HepG2 (cell line): ENCODE measurements at regions not wholly inside any gene's neighbourhood (a gene's known extent, or its start where the extent isn't known, plus 50 kb on each side); places are given as distances from the start of the nearest gene placed in this dataset.

Source experiments
- ATAC-seq: fragments of 200-7000 bp; cut with Tn5 transposase; 3 replicates; pipeline ENCODE4 v1.9.1; 2020; ENCODE audit warnings: mild to moderate bottlenecking, moderate library complexity
- BruUV-seq: library from RNA; stranded (reverse); fragments of 400-500 nt; replicated peaks from 2 replicates; lab custom pipeline; 2021; lab: Mats Ljungman, UMichigan
- CTCF ChIA-PET: fragments of 300-600 bp; formaldehyde crosslinking; extraction: SDS; loops from one replicate; lab custom pipeline; 2021; ENCODE audit warnings: low total read pairs, inconsistent platforms, low intra/inter-chr PET ratio; lab: Yijun Ruan, JAX
- POLR2A ChIA-PET: fragments of 350-600 bp; sonication (Branson Sonifier 250); formaldehyde crosslinking; loops from one replicate; lab custom pipeline; 2020; ENCODE audit warnings: antibody characterized with exemption, inconsistent platforms; lab: Yijun Ruan, JAX
- DNase-seq: peaks from one replicate; pipeline ENCODE4 v3.0.0-alpha.2; 2015; ENCODE audit warnings: low spot score
- FAIRE-seq: peaks from 3 replicates; lab custom pipeline; 2011; peaks lifted over from hg19 to GRCh38; lab: Jason Lieb, UNC
- H2AFZ ChIP-seq: one replicate; pipeline ENCODE4 v1.6.1; 2011; ENCODE audit warnings: low read length, inconsistent platforms
- H3K27ac ChIP-seq: fragments of 300-600 bp; 3 replicates; pipeline ENCODE4 v1.8.0; 2011; ENCODE audit warnings: mixed run types, mild to moderate bottlenecking, mixed read lengths, low read length, inconsistent platforms; ENCODE audit not compliant: insufficient read depth; ENCODE audit errors: extremely low read length
- H3K27me3 ChIP-seq, 2 experiments: fragments of 200-600 bp in 1 of 2; 2 replicates in 1 of 2; 3 replicates in 1 of 2; pipeline versions ENCODE4 v1.6.0 to v1.8.0; 2011; ENCODE audit warnings: low read length in 2 of 2, mild to moderate bottlenecking in 2 of 2, moderate library complexity in 2 of 2, inconsistent platforms in 1 of 2; ENCODE audit not compliant: insufficient read depth in 2 of 2, control insufficient read depth in 1 of 2
- H3K36me3 ChIP-seq, 2 experiments: fragments of 200-600 bp in 1 of 2; replicated peaks in 1 of 2; 2 replicates in 1 of 2; 3 replicates in 1 of 2; pipeline versions ENCODE4 v1.5.1 to v1.8.0; 2011; ENCODE audit warnings: low read length in 2 of 2, inconsistent platforms in 1 of 2; ENCODE audit not compliant: insufficient read depth in 2 of 2, control insufficient read depth in 1 of 2
- H3K4me1 ChIP-seq: 2 replicates; pipeline ENCODE4 v1.5.1; 2012; ENCODE audit warnings: low read length, inconsistent platforms; ENCODE audit not compliant: insufficient read depth
- H3K4me2 ChIP-seq: 2 replicates; pipeline ENCODE4 v1.6.0; 2011; ENCODE audit warnings: low read depth, low read length, inconsistent platforms
- H3K4me3 ChIP-seq, 3 experiments: fragments of 200-600 bp in 1 of 3; sonication (generic), shearing (Covaris generic) in 1 of 3; replicated peaks in 1 of 3; 2 replicates each; pipeline ENCODE4 v1.5.1; 2011 to 2016; ENCODE audit warnings: low read length in 3 of 3, inconsistent platforms in 2 of 3, low read depth in 2 of 3, mild to moderate bottlenecking in 2 of 3, control low read depth in 1 of 3, mixed read lengths in 1 of 3; ENCODE audit not compliant: insufficient read depth in 1 of 3
- H3K79me2 ChIP-seq: one replicate; pipeline ENCODE4 v1.6.1; 2011; ENCODE audit warnings: low read length, inconsistent platforms; ENCODE audit not compliant: insufficient read depth
- H3K9ac ChIP-seq: 2 replicates; pipeline ENCODE4 v1.6.0; 2011; ENCODE audit warnings: mild to moderate bottlenecking, low read depth, low read length, inconsistent platforms; ENCODE audit not compliant: insufficient read depth
- H3K9me3 ChIP-seq: 2 replicates; pipeline ENCODE4 v1.5.1; 2012; ENCODE audit warnings: mild to moderate bottlenecking, low read length
- H4K20me1 ChIP-seq: 2 replicates; pipeline ENCODE4 v1.6.0; 2011; ENCODE audit warnings: inconsistent platforms, mild to moderate bottlenecking, low read length, moderate library complexity; ENCODE audit not compliant: insufficient read depth
- ATRX ChIP-seq: sonication (generic); formaldehyde crosslinking; IDR thresholded peaks from 2 replicates; pipeline ENCODE4 v1.4.0; 2020; ENCODE audit warnings: missing genetic modification reagents, borderline replicate concordance
- CC2D1A ChIP-seq: sonication (generic); formaldehyde crosslinking; IDR thresholded peaks from 2 replicates; pipeline ENCODE4 v1.8.1; 2023; ENCODE audit warnings: mild to moderate bottlenecking, missing genetic modification reagents
- DNMT3B ChIP-seq: conservative IDR thresholded peaks from 2 replicates; pipeline ENCODE4 v1.6.1; 2016; ENCODE audit warnings: missing biosample characterization, control low read depth
- ETS1 ChIP-seq: sonication (generic); formaldehyde crosslinking; IDR thresholded peaks from 2 replicates; pipeline ENCODE4 v1.4.0; 2020; ENCODE audit warnings: missing genetic modification reagents
- FOXP4 ChIP-seq: sonication (generic); formaldehyde crosslinking; IDR thresholded peaks from 2 replicates; pipeline ENCODE4 v1.4.0; 2020; ENCODE audit warnings: missing genetic modification reagents
- HMG20B ChIP-seq: conservative IDR thresholded peaks from 2 replicates; pipeline ENCODE4 v1.6.1; 2016; ENCODE audit warnings: missing genetic modification reagents, missing compliant biosample characterization
- NFKB2 ChIP-seq: sonication (generic); formaldehyde crosslinking; IDR thresholded peaks from 2 replicates; pipeline ENCODE4 v1.4.0; 2020; ENCODE audit warnings: missing genetic modification reagents, borderline replicate concordance
- PBX2 ChIP-seq: IDR thresholded peaks from 2 replicates; pipeline ENCODE4 v1.6.1; 2016; ENCODE audit warnings: control low read depth
- RFXANK ChIP-seq: IDR thresholded peaks from 2 replicates; pipeline ENCODE4 v1.6.1; 2016
- ZBTB20 ChIP-seq: sonication (generic); formaldehyde crosslinking; IDR thresholded peaks from 2 replicates; pipeline ENCODE4 v1.8.1; 2023; ENCODE audit warnings: missing genetic modification reagents, low read depth, mild to moderate bottlenecking, borderline replicate concordance
- ZHX1 ChIP-seq: sonication (generic); formaldehyde crosslinking; IDR thresholded peaks from 2 replicates; pipeline ENCODE4 v1.8.1; 2022; ENCODE audit warnings: low read depth, mild to moderate bottlenecking, missing genetic modification reagents
- ZNF253 ChIP-seq: sonication (generic); formaldehyde crosslinking; IDR thresholded peaks from 2 replicates; pipeline ENCODE4 v1.8.0; 2022; ENCODE audit warnings: mild to moderate bottlenecking, missing genetic modification reagents, borderline replicate concordance
- ZNF292 ChIP-seq: sonication (generic); formaldehyde crosslinking; IDR thresholded peaks from 2 replicates; pipeline ENCODE4 v1.8.1; 2022; ENCODE audit warnings: mild to moderate bottlenecking, low read depth, missing genetic modification reagents, borderline replicate concordance
- ZNF296 ChIP-seq: sonication (generic); formaldehyde crosslinking; conservative IDR thresholded peaks from 2 replicates; pipeline ENCODE4 v1.5.0; 2020; ENCODE audit warnings: mild to moderate bottlenecking, missing genetic modification reagents
- ZNF605 ChIP-seq: sonication (generic); formaldehyde crosslinking; IDR thresholded peaks from 2 replicates; pipeline ENCODE4 v1.8.0; 2022; ENCODE audit warnings: mild to moderate bottlenecking, missing genetic modification reagents
- ZSCAN20 ChIP-seq: sonication (generic); formaldehyde crosslinking; IDR thresholded peaks from 2 replicates; pipeline ENCODE4 v1.4.0; 2020; ENCODE audit warnings: missing genetic modification reagents, mild to moderate bottlenecking, borderline replicate concordance
- WGBS: methylation state at CpG from one replicate; pipeline ENCODE4 v1.1.6; 2017; ENCODE audit warnings: low lambda C conversion rate; 5-methylcytosine and 5-hydroxymethylcytosine counted together
- in situ Hi-C: cut with HindIII; loops from 2 replicates; pipeline ENCODE4 v1.10.0; 2017; ENCODE audit warnings: low pct_unique_long_range_greater_than_20kb; ENCODE audit not compliant: extremely low pct_ligation_motif_present
- intact Hi-C: fragments of 100-400 bp; cut with micrococcal nuclease; formaldehyde crosslinking; loops from one replicate; pipeline ENCODE4 v1.10.0; 2022; ENCODE audit not compliant: unreplicated experiment

GRCh38 chr10:111298031-111298430 lies 221.2 kb downstream of the ADRA2A start:
- H3K36me3 ChIP-seq: no peaks in the 10 kb centered on the region
- in situ Hi-C loops: no loop called here
- H3K4me2 ChIP-seq: no peak overlapping the region
- H3K27me3 ChIP-seq: no peaks in the 10 kb centered on the region; a peak in 1 of 5 replicates
- FAIRE-seq (no peak), ATAC-seq (no peak), DNase-seq (no peak)
- no peaks in the 10 kb centered on the region for H4K20me1 ChIP-seq
- H3K9me3 ChIP-seq: no peaks in the 10 kb centered on the region
- POLR2A ChIA-PET: no interaction called here
- CTCF ChIA-PET: no interaction called here
- H2AFZ ChIP-seq: no peak overlapping the region
- H3K4me3 ChIP-seq: no peak overlapping the region
- TF ChIP-seq ZNF296 (CRISPR knock-in tag) (no peak), NFKB2 (CRISPR knock-in tag) (no peak), FOXP4 (no peak), ZHX1 (CRISPR knock-in tag) (no peak), ZSCAN20 (CRISPR knock-in tag) (no peak), ZNF292 (CRISPR knock-in tag) (no peak), RFXANK (CRISPR knock-in tag) (no peak), PBX2 (CRISPR knock-in tag) (no peak), ATRX (CRISPR knock-in tag) (no peak), ZNF253 (CRISPR knock-in tag) (no peak), DNMT3B (CRISPR knock-in tag) (no peak), ZNF605 (CRISPR knock-in tag) (no peak), HMG20B (CRISPR knock-in tag) (no peak), ZBTB20 (CRISPR knock-in tag) (no peak), ETS1 (no peak), CC2D1A (CRISPR knock-in tag) (no peak)
- no peaks in the 10 kb centered on the region for H3K79me2 ChIP-seq
- H3K4me1 ChIP-seq: no peaks in the 10 kb centered on the region
- H3K9ac ChIP-seq: no peak overlapping the region
- intact Hi-C loops: no loop called here
- WGBS: 15% methylated on average over 4 of the region's 4 CpGs
- no peak overlapping the region for H3K27ac ChIP-seq
- BruUV-seq: no TSS peak
